ENCODE measurements at regions not wholly inside any gene's neighbourhood (a gene's known extent, or its start where the extent isn't known, plus 50 kb on each side); places are given as distances from the start of the nearest gene placed in this dataset.

DNA sequence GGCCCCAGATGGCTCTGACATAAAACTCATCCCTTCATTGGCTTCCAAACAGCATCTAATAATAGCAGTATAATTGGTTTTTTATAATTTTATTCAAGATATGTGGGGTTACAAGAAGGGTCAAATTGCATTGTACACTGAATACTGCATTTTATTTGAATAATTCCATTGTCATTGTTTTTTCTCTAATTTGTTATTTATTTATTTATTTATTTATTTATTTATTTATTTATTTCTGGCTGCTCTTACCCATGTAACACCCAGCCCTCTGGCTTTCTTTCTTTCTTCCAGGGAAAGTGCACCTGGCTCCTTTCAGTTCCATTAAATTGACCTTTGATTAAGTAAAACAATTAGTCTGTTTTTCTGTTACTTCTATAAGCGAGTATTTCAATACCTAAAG is 210.1 kb downstream of the CDH9 start:
- H3K9me3 Mint-ChIP-seq = peaks cover 11 to 14% of the 10 kb centered on the region in 2 donors
- no peak overlapping the region for H3K27ac Mint-ChIP-seq
- H3K4me3 Mint-ChIP-seq = no peak overlapping the region

DNA sequence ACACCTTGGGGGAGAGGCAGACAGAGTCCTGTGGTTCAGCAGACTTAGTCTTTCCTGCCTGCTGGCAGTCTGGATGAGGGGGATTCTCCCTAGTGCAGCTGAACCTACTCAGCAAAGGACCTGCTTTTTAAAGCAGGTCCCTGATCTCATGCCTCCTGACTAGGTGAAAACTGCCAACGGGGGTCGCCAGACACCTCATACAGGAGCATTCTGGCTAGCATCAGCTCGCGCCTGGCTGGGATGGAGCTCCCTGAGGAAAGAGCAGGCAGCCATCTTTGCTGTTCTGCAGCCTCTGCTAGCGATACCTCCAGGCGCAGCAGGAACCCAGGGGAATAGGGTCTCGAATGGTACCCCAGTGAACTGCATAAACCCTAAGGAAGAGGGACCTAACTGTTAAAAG is 225.2 kb downstream of the CDH9 start:
- H3K27me3 Mint-ChIP-seq = no peaks in the 10 kb centered on the region
- H3K27ac Mint-ChIP-seq = no peak overlapping the region
- H3K4me3 Mint-ChIP-seq = no peak overlapping the region
- no peaks in the 10 kb centered on the region for H3K4me1 Mint-ChIP-seq
- ATAC-seq (no peak), DNase-seq (no peak)
- H3K9me3 Mint-ChIP-seq = peaks cover 15 to 58% of the 10 kb centered on the region in 2 donors

More for the DNA sequence above, 210.1 kb downstream of the CDH9 start:
- no peaks in the 10 kb centered on the region for H3K4me1 Mint-ChIP-seq
- H3K27me3 Mint-ChIP-seq = no peaks in the 10 kb centered on the region
- ATAC-seq (no peak), DNase-seq (no peak)

DNA sequence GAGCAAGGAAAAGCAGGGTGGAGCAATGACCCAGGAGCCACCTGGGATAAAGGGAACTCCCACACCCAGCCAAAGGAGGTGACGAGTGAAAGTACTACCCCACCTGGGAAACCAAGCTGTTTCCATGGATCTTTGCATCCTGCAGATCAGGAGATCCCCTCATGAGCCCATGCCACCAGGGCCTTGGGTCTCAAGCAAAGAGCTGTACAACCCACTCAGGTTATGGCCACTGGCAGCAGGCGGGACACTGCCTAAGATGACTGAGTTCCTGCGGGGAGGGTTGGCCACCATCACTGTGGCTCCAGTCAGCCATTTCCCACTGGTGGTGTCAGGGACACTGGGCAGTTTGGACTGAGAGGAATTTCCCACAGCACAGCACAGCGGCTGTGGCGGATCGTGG is 225.7 kb downstream of the CDH9 start:
- H3K4me3 Mint-ChIP-seq = no peak overlapping the region
- no peaks in the 10 kb centered on the region for H3K27me3 Mint-ChIP-seq
- H3K27ac Mint-ChIP-seq = no peak overlapping the region
- ATAC-seq (no peak), DNase-seq (no peak)
- H3K4me1 Mint-ChIP-seq = no peaks in the 10 kb centered on the region
- H3K9me3 Mint-ChIP-seq = peaks cover 15 to 53% of the 10 kb centered on the region in 2 donors

DNA sequence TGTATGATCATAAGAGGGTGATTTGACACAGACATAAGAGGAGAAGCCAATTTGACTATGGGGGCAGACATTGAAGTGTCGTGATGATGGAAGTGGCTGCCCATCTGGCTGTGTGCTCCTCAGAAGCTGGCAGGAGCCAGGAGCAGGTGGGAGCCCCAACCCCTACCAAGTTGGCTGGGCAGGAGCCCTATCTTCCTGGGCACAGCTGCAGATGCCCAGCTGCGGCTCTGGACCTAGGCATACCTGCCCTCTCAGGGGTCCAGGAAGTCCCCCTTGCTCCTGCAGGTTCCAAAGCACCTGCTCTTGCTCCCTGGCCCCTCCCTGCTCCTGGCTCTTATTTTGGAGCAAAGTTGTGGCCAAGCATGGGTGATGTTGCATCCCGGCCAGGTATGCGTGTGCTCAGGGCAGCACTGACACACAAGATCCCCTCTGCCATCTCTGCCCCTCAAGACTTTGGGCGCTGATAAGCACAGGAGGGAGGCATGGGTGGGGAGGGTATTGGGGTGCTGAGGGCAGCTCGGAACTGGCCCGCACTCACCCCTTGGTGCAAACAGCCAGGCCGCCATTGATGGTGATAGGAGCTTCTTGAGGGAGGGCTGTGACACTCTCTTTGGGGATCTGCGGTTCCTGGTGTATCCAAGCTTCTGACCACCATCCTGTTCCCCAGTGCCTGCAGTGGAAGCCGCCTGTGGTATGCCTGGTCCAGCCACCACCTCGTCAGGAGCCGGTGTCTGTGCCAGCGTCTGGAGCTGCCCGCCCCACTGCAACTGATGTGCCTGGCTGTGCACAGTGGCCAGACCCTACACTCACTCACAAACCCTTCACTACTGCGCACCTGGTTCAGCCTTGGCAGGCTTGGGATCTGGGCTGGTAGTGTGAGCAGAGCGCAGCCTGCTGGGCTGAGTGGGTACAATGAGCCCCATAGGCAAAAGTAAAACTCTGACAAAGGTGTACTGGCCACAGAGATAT is 230.9 kb downstream of the CDH9 start:
- Mint-ChIP-seq H3K4me1 (no peaks in the 10 kb centered on the region), H3K27ac (no peak overlapping the region), H3K9me3 (peaks cover 0 to 9% of the 10 kb centered on the region in 2 donors), H3K27me3 (no peaks in the 10 kb centered on the region), H3K4me3 (no peak overlapping the region)
- DNase-seq (no peak), ATAC-seq (peak; percentile 42)

DNA sequence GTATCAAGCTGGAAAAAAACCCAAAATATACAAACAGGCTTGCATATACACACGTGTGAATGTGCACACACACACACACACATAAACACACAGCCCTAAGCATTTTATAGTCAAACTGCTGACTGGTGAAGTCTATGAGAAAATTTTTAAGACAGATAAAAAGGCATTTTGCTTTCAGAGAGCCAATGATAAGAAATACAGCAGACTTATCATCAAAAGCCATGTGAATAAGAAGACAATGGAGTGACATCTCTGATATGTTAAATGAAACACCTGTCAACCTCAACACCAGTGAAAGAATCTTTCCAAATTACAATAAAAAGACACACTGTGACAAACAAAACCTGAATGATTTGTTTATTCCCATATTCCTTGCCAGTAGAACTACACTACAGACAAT is 233.3 kb downstream of the CDH9 start:
- no peak for DNase-seq
- ATAC-seq = no peak
- Mint-ChIP-seq H3K27me3 (no peaks in the 10 kb centered on the region), H3K27ac (no peak overlapping the region), H3K4me1 (no peaks in the 10 kb centered on the region), H3K9me3 (peaks cover 0 to 6% of the 10 kb centered on the region in 2 donors), H3K4me3 (no peak overlapping the region)

DNA sequence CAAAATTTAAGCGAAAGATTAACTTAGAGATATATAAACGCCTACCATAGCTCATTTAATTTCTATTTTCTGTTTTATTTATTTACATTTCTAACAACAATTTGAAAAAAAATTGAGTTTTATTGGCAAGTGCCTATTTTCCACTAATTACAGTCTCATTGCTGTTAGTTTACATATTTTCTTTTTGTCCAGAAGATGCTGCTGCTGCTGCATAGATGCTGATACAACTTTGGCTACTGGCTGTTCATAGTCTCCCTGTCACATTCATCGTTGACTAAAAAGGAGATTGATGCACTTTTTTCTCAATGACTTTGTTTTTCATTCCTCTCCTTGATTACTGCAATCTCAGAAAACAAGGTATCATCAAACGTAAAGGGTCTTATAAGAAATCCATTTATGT is 235.4 kb downstream of the CDH9 start:
- Mint-ChIP-seq H3K4me3 (no peak overlapping the region), H3K4me1 (no peaks in the 10 kb centered on the region), H3K9me3 (peaks cover 4 to 6% of the 10 kb centered on the region in 2 donors), H3K27ac (no peak overlapping the region), H3K27me3 (no peaks in the 10 kb centered on the region)
- DNase-seq = no peak
- ATAC-seq = no peak

DNA sequence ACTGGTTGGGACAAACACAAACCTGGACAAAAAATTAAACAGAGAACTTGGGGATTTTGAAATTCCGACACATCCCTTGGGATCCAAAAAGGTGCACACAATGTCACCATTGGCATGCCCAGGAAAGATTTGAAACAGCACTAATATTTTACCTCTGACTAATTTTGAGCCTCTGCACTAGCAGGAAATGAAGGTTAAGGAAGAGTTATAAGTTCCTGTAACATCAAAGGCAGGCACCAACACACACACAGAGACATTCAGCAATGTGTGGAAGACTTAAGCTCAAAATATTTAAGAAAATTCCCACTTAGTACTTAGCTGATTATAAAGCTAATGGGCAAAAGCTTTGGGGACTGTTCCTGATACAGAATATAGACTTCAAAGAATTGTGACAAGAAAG is 247.0 kb downstream of the CDH9 start:
- H3K9me3 Mint-ChIP-seq = peaks cover 0 to 10% of the 10 kb centered on the region in 2 donors
- DNase-seq (no peak), ATAC-seq (no peak)
- H3K4me3 Mint-ChIP-seq = no peak overlapping the region
- no peaks in the 10 kb centered on the region for H3K27me3 Mint-ChIP-seq
- H3K4me1 Mint-ChIP-seq = no peaks in the 10 kb centered on the region
- no peak overlapping the region for H3K27ac Mint-ChIP-seq

DNA sequence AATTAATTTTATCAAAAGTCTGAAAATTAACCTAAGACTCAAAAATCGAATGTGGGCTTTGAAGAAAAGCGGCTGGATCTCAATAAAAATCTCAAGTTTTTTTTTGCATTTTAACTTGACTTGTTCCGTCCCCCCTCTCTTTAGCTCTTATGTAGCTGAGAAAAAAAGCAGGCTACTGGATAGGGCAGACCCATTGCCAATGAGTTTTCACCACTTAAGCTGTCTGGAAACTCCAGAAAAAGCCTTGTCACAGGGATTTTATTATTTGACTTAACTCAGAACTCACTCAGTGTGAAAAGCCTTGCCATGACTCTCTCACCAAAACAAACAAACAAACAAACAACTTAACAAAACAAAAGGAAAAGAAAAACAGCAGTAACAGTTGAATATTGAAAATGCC is 247.4 kb downstream of the CDH9 start:
- DNase-seq = no peak
- H3K9me3 Mint-ChIP-seq = peaks cover 0 to 10% of the 10 kb centered on the region in 2 donors
- no peaks in the 10 kb centered on the region for H3K27me3 Mint-ChIP-seq
- no peaks in the 10 kb centered on the region for H3K4me1 Mint-ChIP-seq
- no peak for ATAC-seq
- no peak overlapping the region for H3K27ac Mint-ChIP-seq
- no peak overlapping the region for H3K4me3 Mint-ChIP-seq

DNA sequence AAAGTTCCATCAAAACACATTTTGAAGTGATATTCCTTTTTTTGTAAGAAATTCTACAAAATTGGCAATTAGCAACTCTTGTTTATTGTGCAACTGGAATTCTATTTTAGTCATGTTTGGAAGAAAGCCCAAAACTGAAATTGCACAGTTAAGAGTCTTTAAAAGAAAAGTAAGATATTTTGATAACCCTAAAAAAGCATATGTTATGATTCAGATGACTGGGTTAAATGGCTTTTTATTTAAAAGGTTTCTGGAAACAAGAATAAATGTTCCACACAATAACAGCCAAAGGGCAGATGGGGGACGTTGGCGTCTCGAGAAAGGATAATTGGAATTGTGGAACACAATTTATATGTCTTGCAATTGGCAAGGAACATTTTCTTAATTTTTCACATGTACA is 275.2 kb downstream of the CDH9 start:
- H3K27ac Mint-ChIP-seq = no peak overlapping the region
- no peaks in the 10 kb centered on the region for H3K4me1 Mint-ChIP-seq

DNA sequence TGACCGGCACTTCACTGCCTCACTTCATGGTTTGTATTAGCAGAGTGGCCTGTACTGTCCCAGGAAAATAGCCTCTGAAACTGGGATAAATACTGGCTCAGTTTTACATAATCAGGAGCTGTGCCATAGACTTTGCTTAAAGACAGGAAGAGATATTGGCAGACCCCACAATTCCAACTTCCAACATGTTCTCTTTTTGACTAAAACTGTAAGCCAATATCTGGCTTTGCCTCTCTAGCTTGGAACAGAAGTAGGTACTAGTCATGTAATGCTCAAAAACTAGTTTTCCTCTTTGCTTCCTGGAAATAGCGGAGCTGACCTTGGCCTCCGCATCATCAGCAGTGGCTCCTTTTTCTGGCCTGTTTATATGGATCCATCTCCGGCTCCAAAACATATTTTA is 276.9 kb downstream of the CDH9 start:
- no peak for ATAC-seq
- H3K9me3 Mint-ChIP-seq = peaks cover 0 to 11% of the 10 kb centered on the region in 2 donors
- no peak overlapping the region for H3K4me3 Mint-ChIP-seq
- no peak for DNase-seq
- H3K27ac Mint-ChIP-seq = no peak overlapping the region
- no peaks in the 10 kb centered on the region for H3K4me1 Mint-ChIP-seq
- no peaks in the 10 kb centered on the region for H3K27me3 Mint-ChIP-seq

More for the DNA sequence above, 275.2 kb downstream of the CDH9 start:
- H3K27me3 Mint-ChIP-seq = no peaks in the 10 kb centered on the region
- H3K4me3 Mint-ChIP-seq = no peak overlapping the region
- H3K9me3 Mint-ChIP-seq = peaks cover 0 to 16% of the 10 kb centered on the region in 2 donors
- ATAC-seq (no peak), DNase-seq (no peak)

DNA sequence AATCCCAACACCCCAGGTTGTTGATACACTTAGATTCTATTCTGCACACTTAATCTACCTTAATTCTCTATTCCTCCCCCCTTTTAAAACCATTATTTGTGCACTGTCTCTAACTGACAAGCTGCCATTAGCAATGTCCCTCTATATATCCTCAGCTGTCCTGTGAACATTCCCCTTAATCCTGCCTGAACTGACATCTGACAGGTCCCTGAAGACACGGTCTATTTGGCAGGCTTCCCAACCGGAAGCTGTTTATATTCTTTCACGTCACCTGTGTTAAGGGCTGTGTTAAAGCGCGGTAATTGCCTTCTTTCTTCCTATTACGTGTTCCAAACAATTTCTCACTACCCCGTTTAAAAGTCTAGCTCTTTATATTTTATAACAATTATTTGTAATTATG is 277.3 kb downstream of the CDH9 start:
- H3K9me3 Mint-ChIP-seq = peaks cover 0 to 11% of the 10 kb centered on the region in 2 donors
- H3K4me3 Mint-ChIP-seq = no peak overlapping the region
- H3K4me1 Mint-ChIP-seq = no peaks in the 10 kb centered on the region
- H3K27me3 Mint-ChIP-seq = no peaks in the 10 kb centered on the region
- ATAC-seq (no peak), DNase-seq (no peak)
- H3K27ac Mint-ChIP-seq = no peak overlapping the region

DNA sequence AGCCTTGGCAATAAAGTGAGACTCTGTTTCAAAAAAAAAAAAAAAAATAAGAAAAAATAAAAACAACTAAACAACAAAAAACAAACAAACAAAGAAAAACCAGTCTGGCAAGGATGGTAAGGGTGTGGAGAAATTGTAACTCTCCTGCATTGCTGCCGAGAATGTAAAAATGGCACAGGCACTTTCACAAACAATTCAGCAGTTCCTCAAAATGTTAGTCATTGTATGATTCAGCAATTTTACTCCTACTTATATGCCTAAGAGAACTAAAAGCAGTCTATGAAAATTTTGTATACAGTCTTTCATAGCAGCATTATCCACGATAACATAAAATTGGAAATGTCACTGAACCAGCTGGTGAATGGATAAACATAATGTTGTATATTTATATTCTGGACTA is 280.4 kb downstream of the CDH9 start:
- ATAC-seq (no peak), DNase-seq (no peak)
- H3K4me1 Mint-ChIP-seq = no peaks in the 10 kb centered on the region
- H3K4me3 Mint-ChIP-seq = no peak overlapping the region
- no peak overlapping the region for H3K27ac Mint-ChIP-seq
- H3K27me3 Mint-ChIP-seq = no peaks in the 10 kb centered on the region
- peaks cover 7 to 11% of the 10 kb centered on the region in 2 donors for H3K9me3 Mint-ChIP-seq

DNA sequence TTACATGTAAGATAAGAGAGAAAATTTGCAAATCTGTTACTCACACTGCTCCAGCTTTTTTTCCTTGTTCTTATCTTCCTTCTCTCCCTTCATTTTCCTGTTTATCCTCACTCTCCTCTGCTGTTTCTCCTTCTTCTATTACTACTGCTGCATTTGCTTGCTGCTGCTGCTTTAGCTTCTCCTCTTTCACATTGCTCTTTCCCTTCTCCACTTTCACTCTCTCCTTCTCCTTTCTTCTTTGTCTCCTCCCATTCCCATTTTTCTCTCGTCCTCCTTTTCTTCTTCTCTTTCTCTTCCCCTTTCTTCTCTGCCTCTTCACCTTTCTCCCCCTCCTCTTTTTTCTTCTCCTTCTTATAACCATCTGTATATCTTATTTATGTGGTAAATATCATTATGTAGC is 288.6 kb downstream of the CDH9 start:
- Mint-ChIP-seq H3K27ac (no peak overlapping the region), H3K9me3 (peaks cover 0 to 22% of the 10 kb centered on the region in 2 donors), H3K4me3 (no peak overlapping the region), H3K27me3 (no peaks in the 10 kb centered on the region), H3K4me1 (no peaks in the 10 kb centered on the region)
- no peak for DNase-seq
- ATAC-seq = no peak

DNA sequence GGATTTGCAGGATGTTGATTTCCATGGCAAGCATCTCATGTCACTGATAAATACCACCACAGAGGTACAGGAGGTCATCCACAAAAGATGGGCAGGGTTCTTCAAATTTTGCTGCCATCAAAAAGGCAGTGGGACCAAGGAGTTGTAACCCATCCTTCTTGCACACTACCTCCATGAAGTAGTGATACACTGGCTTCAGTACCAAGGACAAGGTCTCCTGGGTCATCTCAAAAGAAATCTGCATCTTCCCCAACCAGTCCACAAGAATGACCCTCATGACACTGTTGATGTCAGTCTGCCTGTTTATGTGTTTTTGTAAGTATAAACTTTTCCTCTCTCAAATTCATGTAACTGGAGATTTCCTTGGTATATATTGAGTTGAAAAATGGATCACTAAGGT is 298.2 kb downstream of the CDH9 start:
- no peak for ATAC-seq
- H3K4me1 Mint-ChIP-seq = no peaks in the 10 kb centered on the region
- H3K9me3 Mint-ChIP-seq = no peaks in the 10 kb centered on the region
- no peak for DNase-seq
- H3K27ac Mint-ChIP-seq = no peak overlapping the region
- H3K27me3 Mint-ChIP-seq = no peaks in the 10 kb centered on the region
- no peak overlapping the region for H3K4me3 Mint-ChIP-seq

DNA sequence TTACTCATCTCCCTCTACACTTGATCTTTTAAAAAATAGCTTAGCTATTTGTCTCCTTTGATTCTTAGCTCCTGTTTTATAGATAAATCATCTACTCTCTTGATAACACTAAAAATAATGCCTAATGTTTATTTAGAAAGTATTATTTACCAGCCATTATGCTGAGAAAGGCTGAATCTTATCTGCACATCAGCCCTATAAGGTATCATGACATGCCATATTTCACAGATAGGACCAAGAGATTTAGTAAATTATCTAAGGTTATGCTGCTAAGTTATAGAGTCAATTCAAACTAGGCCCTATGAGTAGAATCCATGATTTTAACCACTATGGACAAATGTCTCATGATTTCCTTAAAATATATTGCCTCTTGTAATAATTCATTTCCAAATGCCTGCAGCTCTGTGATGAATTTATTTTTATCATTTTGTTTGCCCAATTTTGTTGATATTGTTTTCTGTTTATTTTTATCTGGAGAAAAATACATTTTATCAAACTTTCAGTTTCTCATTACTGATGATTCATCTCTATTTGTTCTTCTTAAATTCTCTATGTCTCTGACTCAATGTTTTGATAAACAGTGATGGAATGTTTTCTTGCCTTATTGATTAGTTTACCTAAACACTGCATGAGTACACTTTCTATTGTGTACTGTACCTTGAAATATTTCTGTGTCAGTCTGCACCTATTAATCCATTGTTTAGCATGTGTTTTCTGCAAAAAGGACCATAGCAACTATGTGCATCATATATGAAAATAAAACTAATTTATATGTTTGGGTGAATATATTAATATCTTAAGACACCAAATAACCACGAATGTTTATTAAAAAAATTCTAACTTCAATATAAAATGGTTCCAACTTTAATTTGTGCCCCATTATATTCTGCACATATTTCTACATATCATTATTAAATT is 300.8 kb downstream of the CDH9 start:
- Mint-ChIP-seq H3K27ac (no peak overlapping the region), H3K4me3 (no peak overlapping the region), H3K4me1 (no peaks in the 10 kb centered on the region), H3K27me3 (no peaks in the 10 kb centered on the region), H3K9me3 (peaks cover 6 to 8% of the 10 kb centered on the region in 2 donors)
- no peak for DNase-seq
- no peak for ATAC-seq

DNA sequence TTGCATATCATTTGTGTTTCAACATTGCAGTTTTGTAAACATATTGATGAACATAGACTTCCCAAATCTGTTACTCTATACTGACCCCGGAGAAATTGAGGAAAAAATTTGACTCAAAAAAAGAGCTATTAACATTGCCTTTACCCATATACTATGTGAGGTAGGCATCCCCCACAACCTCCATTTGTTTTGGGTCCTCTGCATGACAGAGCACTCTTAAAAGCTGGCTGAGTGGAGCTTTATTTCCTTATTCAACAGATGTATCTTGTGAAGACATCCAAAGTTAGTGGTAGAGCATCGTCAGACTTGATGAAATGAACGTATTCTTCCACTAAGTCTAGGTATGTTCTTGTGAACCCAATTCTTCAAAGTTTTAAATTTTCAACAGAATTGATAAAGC is 310.5 kb downstream of the CDH9 start:
- Mint-ChIP-seq H3K9me3 (peaks cover 15 to 24% of the 10 kb centered on the region in 2 donors), H3K27me3 (no peaks in the 10 kb centered on the region), H3K4me1 (no peaks in the 10 kb centered on the region), H3K27ac (no peak overlapping the region), H3K4me3 (no peak overlapping the region)
- DNase-seq (no peak), ATAC-seq (no peak)
